Neural progenitor cell (in vitro differentiated cells): ENCODE measurements at regions not wholly inside any gene's neighbourhood (a gene's known extent, or its start where the extent isn't known, plus 50 kb on each side); places are given as distances from the start of the nearest gene placed in this dataset.

Experiments used
- DNase-seq: peaks from one replicate; pipeline ENCODE4 v3.0.0-alpha.2; 2016; ENCODE audit warnings: low spot score
- H2AFZ ChIP-seq: fragments of 200-600 bp; sonication (generic); replicated peaks from 2 replicates; pipeline ENCODE4 v1.6.1; 2016; ENCODE audit warnings: antibody characterized with exemption
- H3F3A ChIP-seq: fragments of 200-600 bp; sonication (generic); 2 replicates; pipeline ENCODE4 v1.6.1; 2016; ENCODE audit warnings: antibody characterized with exemption, low read depth
- H3K27ac ChIP-seq: fragments of 200-600 bp; sonication (generic); 2 replicates; pipeline ENCODE4 v1.5.1; 2016; ENCODE audit warnings: mild to moderate bottlenecking
- H3K27me3 ChIP-seq: fragments of 200-600 bp; sonication (generic); 2 replicates; pipeline ENCODE4 v1.6.1; 2016; ENCODE audit warnings: mild to moderate bottlenecking, moderate library complexity
- H3K36me3 ChIP-seq: fragments of 200-600 bp; sonication (generic); 2 replicates; pipeline ENCODE4 v1.5.1; 2016
- H3K4me1 ChIP-seq: fragments of 200-600 bp; sonication (generic); 2 replicates; pipeline ENCODE4 v1.6.1; 2016; ENCODE audit warnings: mixed run types
- H3K4me2 ChIP-seq: fragments of 200-600 bp; sonication (generic); 2 replicates; pipeline ENCODE4 v1.6.1; 2016
- H3K4me3 ChIP-seq: fragments of 200-600 bp; sonication (generic); 2 replicates; pipeline ENCODE4 v1.5.1; 2016
- H3K79me2 ChIP-seq: fragments of 200-600 bp; sonication (generic); 2 replicates; pipeline ENCODE4 v1.6.1; 2016; ENCODE audit warnings: low read depth
- H3K9ac ChIP-seq: fragments of 200-600 bp; sonication (generic); 2 replicates; pipeline ENCODE4 v1.6.1; 2016
- H3K9me3 ChIP-seq: fragments of 200-600 bp; sonication (generic); 2 replicates; pipeline ENCODE4 v1.5.1; 2016; ENCODE audit warnings: low read depth
- H4K20me1 ChIP-seq: fragments of 200-600 bp; sonication (generic); 2 replicates; pipeline ENCODE4 v1.6.1; 2016; ENCODE audit warnings: low read depth
- H3K27ac Mint-ChIP-seq: 3 replicates; pipeline ENCODE4 v1.8.0; 2021; ENCODE audit warnings: mixed read lengths
- H3K27me3 Mint-ChIP-seq: 2 replicates; pipeline ENCODE4 v1.8.0; 2022; ENCODE audit warnings: low read depth, mild to moderate bottlenecking, inconsistent platforms, moderate library complexity, mixed read lengths; ENCODE audit not compliant: insufficient read depth
- H3K36me3 Mint-ChIP-seq: 3 replicates; pipeline ENCODE4 v1.8.0; 2021; ENCODE audit warnings: mixed read lengths
- H3K4me1 Mint-ChIP-seq: 3 replicates; pipeline ENCODE4 v1.8.0; 2021; ENCODE audit warnings: mixed read lengths
- H3K4me3 Mint-ChIP-seq: 3 replicates; pipeline ENCODE4 v1.8.0; 2021; ENCODE audit warnings: mild to moderate bottlenecking, moderate library complexity, mixed read lengths
- H3K9me3 Mint-ChIP-seq: 3 replicates; pipeline ENCODE4 v1.8.0; 2020; ENCODE audit warnings: mixed read lengths
- CTCF ChIP-seq: fragments of 200-600 bp; sonication (generic); IDR thresholded peaks from 2 replicates; pipeline ENCODE4 v1.5.1; 2017; ENCODE audit warnings: antibody characterized with exemption, mild to moderate bottlenecking
- EZH2 ChIP-seq: fragments of 200-600 bp; sonication (generic); IDR thresholded peaks from 2 replicates; pipeline ENCODE4 v1.6.1; 2017; ENCODE audit warnings: antibody characterized with exemption, mild to moderate bottlenecking, moderate library complexity
- EZH2phosphoT487 ChIP-seq: fragments of 200-600 bp; sonication (generic); IDR thresholded peaks from 2 replicates; pipeline ENCODE4 v1.6.1; 2017; ENCODE audit warnings: antibody characterized with exemption

- H3K27me3 ChIP-seq, result no peaks in the 10 kb centered on the region
- H3K27ac Mint-ChIP-seq, result no peak overlapping the region
- no peak for TF ChIP-seq EZH2phosphoT487
- TF ChIP-seq EZH2, result no peak
- TF ChIP-seq CTCF, result no peak
- no peaks in the 10 kb centered on the region for H3K9me3 ChIP-seq
- peaks cover 2% of the 10 kb centered on the region for H3K9me3 Mint-ChIP-seq
- H3K9ac ChIP-seq, result no peak overlapping the region
- H3K4me3 Mint-ChIP-seq, result no peak overlapping the region
- H3K4me1 ChIP-seq, result no peaks in the 10 kb centered on the region
- H3K27me3 Mint-ChIP-seq, result no peaks in the 10 kb centered on the region
- H3K4me3 ChIP-seq, result no peak overlapping the region
- DNase-seq, result no peak
- H3F3A ChIP-seq, result no peaks in the 10 kb centered on the region
- H3K36me3 Mint-ChIP-seq, result no peaks in the 10 kb centered on the region
- H3K27ac ChIP-seq, result no peak overlapping the region
- no peak overlapping the region for H3K4me2 ChIP-seq
- H4K20me1 ChIP-seq, result no peaks in the 10 kb centered on the region
- no peaks in the 10 kb centered on the region for H3K4me1 Mint-ChIP-seq
- no peaks in the 10 kb centered on the region for H3K36me3 ChIP-seq
- no peak overlapping the region for H2AFZ ChIP-seq
- no peaks in the 10 kb centered on the region for H3K79me2 ChIP-seq
Measured at GRCh38 chr4:160034501-160034900, 931.6 kb downstream of the RAPGEF2 start.

GRCh38 chr4:160038615-160039014 lies 935.7 kb downstream of the RAPGEF2 start:
- H3K9me3 ChIP-seq, result no peaks in the 10 kb centered on the region
- no peak overlapping the region for H3K27ac ChIP-seq
- H3K4me2 ChIP-seq, result no peak overlapping the region
- H3K4me1 ChIP-seq, result no peaks in the 10 kb centered on the region
- H3K27me3 ChIP-seq, result no peaks in the 10 kb centered on the region
- H3K36me3 ChIP-seq, result no peaks in the 10 kb centered on the region
- no peak overlapping the region for H2AFZ ChIP-seq
- TF ChIP-seq EZH2 (no peak), EZH2phosphoT487 (no peak), CTCF (no peak)
- no peak for DNase-seq
- H3K4me3 Mint-ChIP-seq, result no peak overlapping the region
- no peaks in the 10 kb centered on the region for H3F3A ChIP-seq
- no peaks in the 10 kb centered on the region for H3K27me3 Mint-ChIP-seq
- H3K4me3 ChIP-seq, result no peak overlapping the region
- no peak overlapping the region for H3K27ac Mint-ChIP-seq
- H3K79me2 ChIP-seq, result no peaks in the 10 kb centered on the region
- H3K36me3 Mint-ChIP-seq, result no peaks in the 10 kb centered on the region
- peaks cover 4% of the 10 kb centered on the region for H3K9me3 Mint-ChIP-seq
- no peak overlapping the region for H3K9ac ChIP-seq
- H4K20me1 ChIP-seq, result no peaks in the 10 kb centered on the region
- no peaks in the 10 kb centered on the region for H3K4me1 Mint-ChIP-seq

- H3K27me3 Mint-ChIP-seq, result no peaks in the 10 kb centered on the region
- H3K4me2 ChIP-seq, result no peak overlapping the region
- no peak overlapping the region for H3K4me3 Mint-ChIP-seq
- H3K27me3 ChIP-seq, result no peaks in the 10 kb centered on the region
- H2AFZ ChIP-seq, result no peak overlapping the region
- H3K9ac ChIP-seq, result no peak overlapping the region
- H3K36me3 Mint-ChIP-seq, result no peaks in the 10 kb centered on the region
- no peaks in the 10 kb centered on the region for H3K36me3 ChIP-seq
- H4K20me1 ChIP-seq, result no peaks in the 10 kb centered on the region
- no peak overlapping the region for H3K27ac ChIP-seq
- no peaks in the 10 kb centered on the region for H3K9me3 ChIP-seq
- no peaks in the 10 kb centered on the region for H3K79me2 ChIP-seq
- H3K4me1 Mint-ChIP-seq, result no peaks in the 10 kb centered on the region
- no peak for DNase-seq
- H3K27ac Mint-ChIP-seq, result no peak overlapping the region
- TF ChIP-seq EZH2phosphoT487 (no peak), CTCF (no peak), EZH2 (no peak)
- H3F3A ChIP-seq, result no peaks in the 10 kb centered on the region
- H3K9me3 Mint-ChIP-seq, result peaks cover 9% of the 10 kb centered on the region
- no peak overlapping the region for H3K4me3 ChIP-seq
- no peaks in the 10 kb centered on the region for H3K4me1 ChIP-seq
Measured at GRCh38 chr4:160044693-160045092, 941.8 kb downstream of the RAPGEF2 start.
